Gastroesophageal sphincter (tissue), 3 donors: ENCODE measurements at regions not wholly inside any gene's neighbourhood (a gene's known extent, or its start where the extent isn't known, plus 50 kb on each side); places are given as distances from the start of the nearest gene placed in this dataset.

Source experiments
- CTCF ChIP-seq, 4 experiments: fragments of 200-600 bp in 2 of 4; fragments of 450-650 bp in 2 of 4; sonication (generic) in 1 of 4; IDR thresholded peaks; one replicate each; pipeline ENCODE4 v1.5.1; 2017 to 2019; ENCODE audit warnings: antibody characterized with exemption in 4 of 4, mild to moderate bottlenecking in 2 of 4, moderate library complexity in 2 of 4
- EP300 ChIP-seq: sonication (generic); formaldehyde crosslinking; IDR thresholded peaks from one replicate; pipeline ENCODE4 v1.6.1; 2017; ENCODE audit warnings: antibody characterized with exemption, mild to moderate bottlenecking

- TF ChIP-seq EP300: no peak
- TF ChIP-seq CTCF (IDR thresholded peaks at IDR 0.05): no peak
These were observed 384.3 kb downstream of the CDC5L start for GRCh38 chr6:44771647-44772415.
